Stimulated activated CD8-positive, alpha-beta memory T cell treated with anti-CD3 and anti-CD28 coated beads, Interleukin-4, amount 100 ng/mL, for 48 hours (primary cell): ENCODE measurements at regions not wholly inside any gene's neighbourhood (a gene's known extent, or its start where the extent isn't known, plus 50 kb on each side); places are given as distances from the start of the nearest gene placed in this dataset.
"Not testable (repeated sequence)": the region's sequence is repeated elsewhere in the genome, so short reads cannot be mapped to it uniquely, and the experiment has no call there.

ENCODE experiments used
- DNase-seq: peaks from one replicate; pipeline ENCODE4 v3.0.0-alpha.2; 2020

GRCh38 chr20:40941133-40941610 is 87.5 kb upstream of the TOP1 start:
- no peak for DNase-seq

DNA sequence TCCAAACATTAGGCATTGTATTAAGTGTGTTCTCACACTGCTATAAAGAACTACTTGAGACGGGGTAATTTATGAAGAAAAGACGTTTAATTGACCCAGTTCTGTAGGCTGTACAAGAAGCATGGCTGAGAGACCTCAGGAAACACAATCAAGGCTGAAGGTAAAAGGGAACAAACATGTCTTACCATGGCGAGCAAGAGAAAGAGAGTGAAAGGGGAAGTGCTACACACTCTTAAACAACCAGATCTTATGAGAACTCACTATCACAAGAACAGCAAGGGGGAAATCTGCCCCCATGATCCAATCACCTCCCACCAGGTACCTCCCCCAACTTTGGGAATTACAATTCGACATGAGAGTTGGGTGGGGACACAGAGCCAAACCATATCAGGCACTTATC is 86.6 kb upstream of the TOP1 start:
- no peak for DNase-seq

GRCh38 chr20:40942775-40943174 is 85.8 kb upstream of the TOP1 start:
- DNase-seq: no peak

GRCh38 chr20:40943591-40943990 is 85.0 kb upstream of the TOP1 start:
- no peak for DNase-seq

DNA sequence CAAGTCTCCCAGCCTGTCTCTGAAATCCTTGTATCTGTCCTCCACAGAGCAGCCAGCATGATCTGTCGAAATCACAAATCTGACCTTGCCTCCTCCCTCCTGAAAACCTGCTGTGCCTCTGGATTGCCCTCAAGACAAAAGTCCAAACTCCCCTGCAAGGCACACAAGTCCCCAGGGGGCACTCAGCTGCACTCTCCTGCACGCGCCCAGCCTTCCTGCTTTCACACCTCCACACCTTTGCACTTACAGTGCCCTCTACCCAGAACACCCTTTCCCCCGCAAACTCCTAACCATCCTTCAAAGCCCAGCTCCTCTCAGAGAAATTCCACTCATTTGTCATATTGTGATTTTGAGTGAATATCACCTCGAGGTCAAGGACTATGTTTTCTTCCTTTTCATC is 83.4 kb upstream of the TOP1 start:
- no peak for DNase-seq

- no peak for DNase-seq
These were observed 82.7 kb upstream of the TOP1 start for GRCh38 chr20:40945754-40946450.

GRCh38 chr20:40946451-40946850 is 82.2 kb upstream of the TOP1 start:
- no peak for DNase-seq

DNA sequence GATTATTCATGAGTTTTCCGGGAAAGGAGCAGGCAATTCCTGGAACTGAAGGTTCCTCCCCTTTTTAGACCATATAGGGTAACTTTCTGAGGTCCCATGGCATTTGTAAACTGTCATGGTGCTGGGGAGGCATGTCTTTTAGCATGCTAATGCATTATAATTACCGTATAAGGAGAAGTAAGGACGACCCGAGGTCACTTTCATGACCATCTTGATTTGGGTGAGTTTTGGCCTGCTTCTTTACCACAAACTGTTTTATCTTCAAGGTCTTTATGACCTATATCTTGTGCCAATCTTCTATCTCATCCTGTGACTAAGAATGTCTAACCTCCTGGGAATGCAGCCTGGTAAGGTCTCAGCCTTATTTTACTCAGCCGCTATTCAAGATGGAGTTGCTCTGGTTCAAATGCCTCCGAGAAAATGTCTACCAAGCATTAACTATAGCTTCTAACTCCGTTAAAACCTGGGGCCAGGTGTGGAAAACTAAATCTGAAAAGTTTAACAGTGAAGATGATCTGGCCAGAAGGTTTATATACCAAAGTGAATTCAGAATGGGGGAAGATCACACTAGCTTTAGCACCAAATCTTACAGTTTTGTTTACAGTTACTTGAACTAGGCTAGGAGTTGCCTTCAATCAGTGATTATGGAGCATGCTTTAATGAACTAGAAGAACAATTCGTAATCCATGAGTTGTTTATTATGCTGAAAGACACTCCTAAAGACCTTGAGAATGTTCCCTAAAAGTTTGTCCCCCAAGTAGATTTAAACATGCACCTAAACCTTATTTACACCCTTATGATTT is 80.0 kb upstream of the TOP1 start:
- DNase-seq: no peak

GRCh38 chr20:40949346-40949745 is 79.3 kb upstream of the TOP1 start:
- DNase-seq: no peak

GRCh38 chr20:40952136-40952535 is 76.5 kb upstream of the TOP1 start:
- no peak for DNase-seq

DNA sequence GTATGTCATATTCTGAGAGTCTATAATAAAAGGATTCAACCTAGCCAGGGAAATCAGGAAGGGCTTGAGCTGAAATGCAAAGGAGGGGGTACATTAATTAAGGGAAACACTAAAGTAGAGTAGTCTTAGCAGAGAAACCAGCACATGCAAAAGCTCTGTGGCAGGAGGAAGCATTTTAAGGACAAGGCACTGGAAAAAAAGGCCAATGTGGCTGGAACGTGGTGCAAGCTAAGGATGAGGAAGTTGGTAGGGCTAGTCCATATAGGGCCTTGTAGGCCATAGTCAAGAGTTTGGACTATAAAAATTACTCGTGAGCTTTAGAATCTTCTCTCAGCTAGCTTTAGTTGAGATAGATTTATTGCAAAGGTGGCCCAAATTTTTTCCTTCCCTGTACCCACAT is 75.2 kb upstream of the TOP1 start:
- no peak for DNase-seq

DNA sequence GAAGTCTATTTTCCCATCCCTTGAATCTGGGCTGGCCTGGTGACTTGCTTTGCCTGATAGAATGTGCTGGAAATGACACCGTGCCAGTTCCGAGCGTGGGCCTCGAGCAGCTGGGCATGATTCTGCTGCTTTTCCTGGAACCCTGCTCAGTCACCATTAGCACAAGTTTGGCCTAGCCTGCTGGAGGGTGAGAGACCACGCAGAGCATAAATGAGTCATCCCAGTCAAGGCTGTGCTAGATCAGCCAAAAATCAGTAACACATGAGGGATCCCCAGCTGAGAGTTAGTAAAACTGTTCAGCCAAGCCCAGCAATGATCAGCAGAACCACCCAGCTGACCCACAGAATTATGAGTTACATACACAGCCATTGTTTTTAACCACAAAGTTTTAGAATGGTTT is 74.8 kb upstream of the TOP1 start:
- no peak for DNase-seq

GRCh38 chr20:40954521-40955165 is 74.0 kb upstream of the TOP1 start:
- no peak for DNase-seq

- no peak for DNase-seq
These were observed 73.3 kb upstream of the TOP1 start for GRCh38 chr20:40955326-40955725.

GRCh38 chr20:40955826-40956225 is 72.8 kb upstream of the TOP1 start:
- DNase-seq: not testable (repeated sequence)

GRCh38 chr20:40956542-40957264 is 71.9 kb upstream of the TOP1 start:
- no peak for DNase-seq

- DNase-seq: no peak
These were observed 71.3 kb upstream of the TOP1 start for GRCh38 chr20:40957265-40957760.

DNA sequence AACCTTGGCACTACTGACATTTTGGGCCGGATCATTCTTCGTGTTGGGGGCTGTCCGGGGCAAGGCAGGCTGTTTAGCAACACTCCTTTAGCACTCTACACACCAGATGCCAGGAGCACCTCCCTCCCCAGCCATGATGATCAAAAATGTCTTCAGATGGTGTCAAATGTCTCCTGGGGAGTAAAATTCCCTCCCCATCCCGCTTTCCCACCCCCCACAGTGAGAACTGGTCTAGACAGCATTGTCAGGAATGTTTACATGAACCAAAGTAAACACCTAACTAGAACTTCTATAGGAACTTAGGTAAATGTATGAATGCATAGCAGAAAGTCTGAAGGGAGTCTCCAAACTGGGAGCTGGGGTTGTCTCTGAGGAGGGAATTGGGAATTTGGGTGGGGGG is 70.0 kb upstream of the TOP1 start:
- DNase-seq: no peak

GRCh38 chr20:40959325-40960092 is 69.1 kb upstream of the TOP1 start:
- no peak for DNase-seq

DNA sequence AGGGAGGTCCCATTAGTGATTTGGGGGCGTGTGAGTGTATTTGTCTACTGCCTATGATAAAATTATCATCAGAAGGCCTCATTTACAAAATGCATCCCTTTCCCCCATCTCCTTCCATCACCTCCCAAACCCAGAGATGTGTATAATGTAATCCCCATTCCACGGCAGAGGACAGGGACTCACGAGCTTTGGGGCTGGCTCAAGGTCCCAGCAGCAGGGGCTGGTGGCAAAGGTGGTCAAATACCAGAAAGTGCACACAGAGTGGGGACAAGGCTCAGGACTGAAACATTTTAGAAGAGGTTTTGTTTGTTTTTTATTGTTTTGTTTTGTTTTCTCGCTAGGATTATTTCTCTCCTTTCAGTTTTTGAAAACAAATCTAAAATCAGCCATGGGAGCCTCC is 68.5 kb upstream of the TOP1 start:
- DNase-seq: no peak

- no peak for DNase-seq
These were observed 68.1 kb upstream of the TOP1 start for GRCh38 chr20:40960521-40960956.

DNA sequence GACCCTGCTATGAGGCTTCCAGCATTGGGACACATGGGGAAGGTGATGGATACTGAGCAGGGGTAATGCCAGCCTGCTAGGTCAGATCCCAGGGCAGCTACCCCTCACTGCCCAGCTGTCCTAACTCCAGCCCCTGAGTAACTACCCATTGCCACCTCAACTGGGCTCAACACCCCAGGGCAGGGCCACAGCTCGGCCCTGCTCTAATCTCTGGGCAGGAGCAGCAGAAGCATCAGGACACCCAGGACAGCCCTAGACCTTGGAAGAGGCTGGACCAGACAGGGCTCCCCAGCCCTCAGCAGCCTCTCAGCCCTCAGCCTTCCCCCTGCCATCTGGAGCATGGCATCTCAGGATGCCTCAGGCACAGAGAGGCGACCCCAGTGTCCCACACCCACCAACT is 67.4 kb upstream of the TOP1 start:
- DNase-seq: no peak
